ENCODE measurements at regions not wholly inside any gene's neighbourhood (a gene's known extent, or its start where the extent isn't known, plus 50 kb on each side); places are given as distances from the start of the nearest gene placed in this dataset.

DNA sequence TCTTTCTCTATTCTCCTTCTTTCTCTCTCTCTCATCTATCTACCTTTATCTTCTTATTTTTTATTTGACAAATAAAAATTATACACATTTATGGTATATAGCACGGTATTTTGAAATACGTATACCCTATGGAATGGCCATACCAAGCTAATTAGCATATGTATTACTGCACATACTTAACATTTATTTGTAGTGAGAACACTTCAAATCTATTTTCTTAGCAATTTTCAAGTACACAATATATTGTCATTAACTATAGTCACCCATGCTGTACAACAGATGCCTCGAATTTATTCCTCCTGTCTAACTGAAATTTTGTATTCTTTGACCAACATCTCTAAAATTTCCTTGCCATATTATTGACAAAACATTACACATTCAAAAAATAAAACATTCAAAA lies 447.1 kb downstream of the MIAT start:
- H3K27me3 Mint-ChIP-seq = peaks cover 17 to 49% (median 44%) of the 10 kb centered on the region in 5 donors
- Histone ChIP-seq H3K4me1 (ENCODE audit: control insufficient read depth in 2 of 2, insufficient read depth in 2 of 2, low read length in 2 of 2) (no peaks in the 10 kb centered on the region), H3K27me3 (ENCODE audit: control insufficient read depth in 2 of 2, insufficient read depth in 2 of 2, low read length in 2 of 2) (peaks cover 0 to 4% of the 10 kb centered on the region in 2 donors), H3K36me3 (ENCODE audit: control insufficient read depth in 2 of 3, insufficient read depth in 3 of 3, low read length in 3 of 3) (no peaks in the 10 kb centered on the region), H3K9me3 (ENCODE audit: control insufficient read depth in 2 of 3, low read length in 3 of 3) (no peaks in the 10 kb centered on the region), H3K27ac (ENCODE audit: low read depth, low read length) (no peak overlapping the region), H3K4me3 (ENCODE audit: low read length) (no peak overlapping the region)
- POLR2A ChIA-PET = no interaction called here
- no peak for DNase-seq
- peaks cover 0 to 8% (median 2%) of the 10 kb centered on the region in 11 donors for H3K9me3 Mint-ChIP-seq
- CTCF ChIA-PET = no interaction called here
- H3K27ac Mint-ChIP-seq = no peak overlapping the region
- intact Hi-C loops (cut with micrococcal nuclease) = no loop called here
- H3K36me3 Mint-ChIP-seq = peaks cover 0 to 4% (median 0%) of the 10 kb centered on the region in 5 donors
- peaks cover 0 to 2% (median 0%) of the 10 kb centered on the region in 7 donors for H3K4me1 Mint-ChIP-seq
- no peak for ATAC-seq
- H3K4me3 Mint-ChIP-seq = no peak overlapping the region

DNA sequence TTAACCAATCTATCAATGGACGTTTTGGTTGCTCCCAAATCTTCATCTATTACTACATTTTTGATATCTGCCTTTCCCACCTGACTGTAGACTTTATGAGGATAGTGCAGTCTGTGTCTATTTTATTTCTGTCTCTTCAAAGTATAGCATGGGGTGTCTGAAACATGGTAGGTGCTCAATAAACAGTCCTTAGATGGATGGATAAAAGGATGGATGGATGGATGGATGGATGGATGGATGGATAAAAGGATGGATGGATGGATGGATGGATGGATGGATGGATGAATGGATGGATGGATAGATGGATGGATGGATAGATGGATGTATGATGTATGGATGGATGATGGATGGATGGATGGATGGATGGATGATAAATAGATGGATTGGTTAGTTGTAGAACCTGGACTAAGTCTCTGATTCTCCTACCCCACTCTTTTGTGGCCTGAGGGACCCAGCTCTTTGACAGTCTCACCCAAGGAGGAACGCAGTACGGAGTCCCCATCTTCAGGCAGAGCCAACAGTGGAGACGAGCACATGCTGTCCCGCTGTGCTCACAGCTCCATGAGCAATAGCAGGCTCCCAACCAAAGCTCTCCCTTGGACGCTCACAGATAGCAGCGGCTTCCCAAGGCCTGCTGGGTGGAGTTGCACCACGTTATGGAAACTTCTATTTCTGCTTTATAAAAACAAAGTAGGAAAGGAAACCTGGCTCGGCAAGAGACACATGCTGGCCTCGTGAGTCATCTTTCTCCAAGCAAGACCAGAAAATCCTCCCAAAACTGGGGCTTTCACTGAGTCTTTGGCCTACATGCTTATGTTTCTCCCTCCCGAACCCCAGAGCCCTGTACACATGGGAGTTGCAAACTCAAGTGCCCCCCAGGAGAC lies 448.0 kb downstream of the MIAT start:
- no peaks in the 10 kb centered on the region for H3K4me1 ChIP-seq (ENCODE audit: control insufficient read depth in 2 of 2, insufficient read depth in 2 of 2, low read length in 2 of 2)
- Mint-ChIP-seq H3K27me3 (peaks cover 11 to 43% (median 35%) of the 10 kb centered on the region in 5 donors), H3K4me3 (no peak overlapping the region), H3K9me3 (peaks cover 0 to 8% (median 2%) of the 10 kb centered on the region in 11 donors), H3K27ac (no peak overlapping the region), H3K36me3 (peaks cover 0 to 4% (median 0%) of the 10 kb centered on the region in 5 donors), H3K4me1 (peaks cover 0 to 2% (median 0%) of the 10 kb centered on the region in 7 donors)
- intact Hi-C loops (cut with micrococcal nuclease) = no loop called here
- no peak overlapping the region for H3K27ac ChIP-seq (ENCODE audit: low read depth, low read length)
- ChIA-PET CTCF (no interaction called here), POLR2A (no interaction called here)
- no peaks in the 10 kb centered on the region for H3K9me3 ChIP-seq (ENCODE audit: control insufficient read depth in 2 of 3, low read length in 3 of 3)
- H3K27me3 ChIP-seq (ENCODE audit: control insufficient read depth in 2 of 2, insufficient read depth in 2 of 2, low read length in 2 of 2) = peaks cover 0 to 4% of the 10 kb centered on the region in 2 donors
- no peaks in the 10 kb centered on the region for H3K36me3 ChIP-seq (ENCODE audit: control insufficient read depth in 2 of 3, insufficient read depth in 3 of 3, low read length in 3 of 3)
- ATAC-seq = no peak
- DNase-seq = no peak
- no peak overlapping the region for H3K4me3 ChIP-seq (ENCODE audit: low read length)

DNA sequence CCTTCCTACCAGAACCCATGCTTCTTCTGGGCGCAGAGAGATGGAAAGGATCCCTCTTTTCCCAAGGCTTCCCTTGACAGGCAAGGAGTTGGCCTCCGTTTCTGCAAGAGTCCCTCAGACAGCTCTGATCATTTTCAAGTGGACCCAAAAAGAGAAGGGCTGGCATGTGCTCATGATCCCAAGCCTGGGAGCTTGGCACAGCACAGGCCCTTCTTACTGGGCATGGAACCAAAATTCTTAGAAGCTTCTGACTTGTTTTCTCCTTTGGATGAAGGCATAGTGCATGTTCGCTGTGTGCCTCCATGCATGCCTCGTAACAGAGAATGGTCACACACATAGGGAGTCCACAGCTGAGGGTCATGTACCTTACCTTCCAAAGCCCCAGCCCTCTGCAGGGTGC lies 449.6 kb downstream of the MIAT start:
- Mint-ChIP-seq H3K4me3 (no peak overlapping the region), H3K4me1 (no peaks in the 10 kb centered on the region), H3K9me3 (peaks cover 0 to 8% (median 0%) of the 10 kb centered on the region in 11 donors), H3K36me3 (peaks cover 0 to 4% (median 0%) of the 10 kb centered on the region in 5 donors), H3K27ac (no peak overlapping the region), H3K27me3 (peaks cover 0 to 37% (median 20%) of the 10 kb centered on the region in 5 donors)
- ChIA-PET CTCF (no interaction called here), POLR2A (no interaction called here)
- H3K4me1 ChIP-seq (ENCODE audit: control insufficient read depth in 2 of 2, insufficient read depth in 2 of 2, low read length in 2 of 2) = no peaks in the 10 kb centered on the region
- intact Hi-C loops (cut with micrococcal nuclease) = no loop called here
- H3K27me3 ChIP-seq (ENCODE audit: control insufficient read depth in 2 of 2, insufficient read depth in 2 of 2, low read length in 2 of 2) = peaks cover 0 to 4% of the 10 kb centered on the region in 2 donors
- H3K9me3 ChIP-seq (ENCODE audit: control insufficient read depth in 2 of 3, low read length in 3 of 3) = no peaks in the 10 kb centered on the region
- no peaks in the 10 kb centered on the region for H3K36me3 ChIP-seq (ENCODE audit: control insufficient read depth in 2 of 3, insufficient read depth in 3 of 3, low read length in 3 of 3)
- no peak for ATAC-seq
- H3K27ac ChIP-seq (ENCODE audit: low read depth, low read length) = no peak overlapping the region
- no peak for DNase-seq
- H3K4me3 ChIP-seq (ENCODE audit: low read length) = no peak overlapping the region

DNA sequence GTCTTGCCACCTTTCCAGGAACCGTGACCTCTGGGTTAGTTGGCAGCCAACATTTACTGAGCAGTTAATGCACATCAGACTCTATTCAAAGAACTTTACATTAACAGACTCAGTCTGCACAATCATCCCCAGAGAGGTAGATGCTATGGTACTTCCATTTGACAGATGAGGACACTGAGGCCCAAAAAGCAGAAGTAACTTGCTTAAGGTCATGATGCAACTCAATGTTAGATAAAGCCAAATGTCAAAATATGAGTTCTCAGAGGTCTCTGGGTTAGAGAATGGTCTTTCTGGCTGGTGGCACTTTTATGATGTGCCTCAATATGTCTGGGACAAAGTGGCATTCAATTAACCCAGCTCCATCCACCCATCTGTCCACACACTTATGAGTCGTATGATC lies 450.0 kb downstream of the MIAT start:
- intact Hi-C loops (cut with micrococcal nuclease) = no loop called here
- Histone ChIP-seq H3K36me3 (ENCODE audit: control insufficient read depth in 2 of 3, insufficient read depth in 3 of 3, low read length in 3 of 3) (no peaks in the 10 kb centered on the region), H3K9me3 (ENCODE audit: control insufficient read depth in 2 of 3, low read length in 3 of 3) (no peaks in the 10 kb centered on the region), H3K27me3 (ENCODE audit: control insufficient read depth in 2 of 2, insufficient read depth in 2 of 2, low read length in 2 of 2) (peaks cover 0 to 4% of the 10 kb centered on the region in 2 donors), H3K4me3 (ENCODE audit: low read length) (no peak overlapping the region), H3K27ac (ENCODE audit: low read depth, low read length) (no peak overlapping the region), H3K4me1 (ENCODE audit: control insufficient read depth in 2 of 2, insufficient read depth in 2 of 2, low read length in 2 of 2) (no peaks in the 10 kb centered on the region)
- no peak for ATAC-seq
- H3K9me3 Mint-ChIP-seq = peaks cover 0 to 8% (median 0%) of the 10 kb centered on the region in 11 donors
- DNase-seq = no peak
- H3K27me3 Mint-ChIP-seq = peaks cover 0 to 36% (median 20%) of the 10 kb centered on the region in 5 donors
- H3K4me3 Mint-ChIP-seq = no peak overlapping the region
- H3K27ac Mint-ChIP-seq = no peak overlapping the region
- H3K36me3 Mint-ChIP-seq = peaks cover 0 to 4% (median 0%) of the 10 kb centered on the region in 5 donors
- no peaks in the 10 kb centered on the region for H3K4me1 Mint-ChIP-seq
- CTCF ChIA-PET = no interaction called here
- POLR2A ChIA-PET = no interaction called here

DNA sequence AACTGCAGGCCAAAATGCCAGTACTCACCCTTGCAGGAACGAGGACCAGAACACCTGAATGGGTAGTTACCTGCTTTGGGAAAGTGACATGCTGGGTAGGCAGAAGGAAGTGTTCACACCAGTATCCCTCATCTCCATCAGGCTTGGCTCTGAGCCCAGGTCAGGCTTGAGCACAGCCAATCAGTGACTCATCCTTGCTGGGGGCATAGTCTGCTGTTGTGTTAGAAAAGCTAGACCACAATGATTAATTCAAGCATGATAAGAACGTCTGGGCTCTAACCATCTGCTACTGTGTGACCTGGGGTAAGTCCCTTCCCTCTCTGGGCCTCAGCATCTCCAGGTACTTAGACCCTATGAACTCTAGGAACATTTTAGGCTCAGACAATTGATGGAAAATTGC lies 450.4 kb downstream of the MIAT start:
- ATAC-seq (peak; percentile 68), DNase-seq (no peak)
- H3K4me1 Mint-ChIP-seq = no peaks in the 10 kb centered on the region
- peaks cover 0 to 4% (median 0%) of the 10 kb centered on the region in 5 donors for H3K36me3 Mint-ChIP-seq
- Histone ChIP-seq H3K36me3 (ENCODE audit: control insufficient read depth in 2 of 3, insufficient read depth in 3 of 3, low read length in 3 of 3) (no peaks in the 10 kb centered on the region), H3K27me3 (ENCODE audit: control insufficient read depth in 2 of 2, insufficient read depth in 2 of 2, low read length in 2 of 2) (peaks cover 0 to 4% of the 10 kb centered on the region in 2 donors), H3K9me3 (ENCODE audit: control insufficient read depth in 2 of 3, low read length in 3 of 3) (no peaks in the 10 kb centered on the region), H3K27ac (ENCODE audit: low read depth, low read length) (no peak overlapping the region), H3K4me1 (ENCODE audit: control insufficient read depth in 2 of 2, insufficient read depth in 2 of 2, low read length in 2 of 2) (no peaks in the 10 kb centered on the region), H3K4me3 (ENCODE audit: low read length) (no peak overlapping the region)
- intact Hi-C loops (cut with micrococcal nuclease) = no loop called here
- no peak overlapping the region for H3K27ac Mint-ChIP-seq
- peaks cover 0 to 8% (median 0%) of the 10 kb centered on the region in 11 donors for H3K9me3 Mint-ChIP-seq
- H3K4me3 Mint-ChIP-seq = no peak overlapping the region
- ChIA-PET CTCF (no interaction called here), POLR2A (no interaction called here)
- peaks cover 0 to 33% (median 16%) of the 10 kb centered on the region in 5 donors for H3K27me3 Mint-ChIP-seq

DNA sequence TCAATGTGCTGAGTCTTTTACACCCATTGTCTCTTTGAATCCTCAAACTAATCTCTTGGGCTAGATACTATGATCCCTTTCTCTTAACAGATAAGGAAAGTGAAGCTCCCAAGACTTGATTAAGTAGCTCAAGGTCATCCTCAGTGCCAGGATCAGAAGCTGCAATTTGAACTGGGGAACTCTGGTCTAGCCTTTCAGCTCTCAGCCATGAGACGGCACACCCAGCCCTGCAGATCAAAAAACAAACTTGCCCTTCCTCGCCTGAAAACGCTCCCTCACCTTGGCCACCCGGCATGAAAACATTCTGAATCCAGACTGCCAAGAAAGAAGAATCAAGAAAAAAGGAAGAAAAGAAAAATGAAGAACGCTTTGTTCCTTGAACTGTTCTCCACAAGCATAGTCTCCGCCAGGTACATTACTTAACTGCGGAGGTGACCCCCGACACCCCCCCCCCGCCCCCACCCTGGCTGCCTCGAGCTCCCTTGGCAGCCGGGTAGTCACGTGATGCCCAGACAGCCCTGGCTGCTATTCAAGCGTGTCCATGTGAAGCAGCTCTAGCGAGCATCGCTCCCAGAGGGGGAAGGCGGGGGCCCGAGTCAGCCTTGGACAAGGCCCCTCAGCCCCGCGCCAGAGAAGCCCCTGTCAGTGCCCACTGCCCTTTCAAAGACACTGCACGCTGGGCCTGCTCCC lies 451.2 kb downstream of the MIAT start:
- Histone ChIP-seq H3K27me3 (ENCODE audit: control insufficient read depth in 2 of 2, insufficient read depth in 2 of 2, low read length in 2 of 2) (peaks cover 0 to 4% of the 10 kb centered on the region in 2 donors), H3K9me3 (ENCODE audit: control insufficient read depth in 2 of 3, low read length in 3 of 3) (no peaks in the 10 kb centered on the region), H3K27ac (ENCODE audit: low read depth, low read length) (no peak overlapping the region), H3K36me3 (ENCODE audit: control insufficient read depth in 2 of 3, insufficient read depth in 3 of 3, low read length in 3 of 3) (no peaks in the 10 kb centered on the region), H3K4me1 (ENCODE audit: control insufficient read depth in 2 of 2, insufficient read depth in 2 of 2, low read length in 2 of 2) (no peaks in the 10 kb centered on the region), H3K4me3 (ENCODE audit: low read length) (no peak overlapping the region)
- DNase-seq (no peak), ATAC-seq (no peak)
- Mint-ChIP-seq H3K4me1 (peaks cover 0 to 2% (median 0%) of the 10 kb centered on the region in 7 donors), H3K9me3 (peaks cover 0 to 8% (median 0%) of the 10 kb centered on the region in 11 donors), H3K4me3 (no peak overlapping the region), H3K27me3 (peaks cover 0 to 39% (median 19%) of the 10 kb centered on the region in 5 donors), H3K27ac (no peak overlapping the region), H3K36me3 (peaks cover 0 to 4% (median 0%) of the 10 kb centered on the region in 5 donors)
- POLR2A ChIA-PET = no interaction called here
- intact Hi-C loops (cut with micrococcal nuclease) = no loop called here
- CTCF ChIA-PET = no interaction called here

All from naive thymus-derived CD4-positive, alpha-beta T cell (primary cell).